ENCODE measurements at regions not wholly inside any gene's neighbourhood (a gene's known extent, or its start where the extent isn't known, plus 50 kb on each side); places are given as distances from the start of the nearest gene placed in this dataset.

DNA sequence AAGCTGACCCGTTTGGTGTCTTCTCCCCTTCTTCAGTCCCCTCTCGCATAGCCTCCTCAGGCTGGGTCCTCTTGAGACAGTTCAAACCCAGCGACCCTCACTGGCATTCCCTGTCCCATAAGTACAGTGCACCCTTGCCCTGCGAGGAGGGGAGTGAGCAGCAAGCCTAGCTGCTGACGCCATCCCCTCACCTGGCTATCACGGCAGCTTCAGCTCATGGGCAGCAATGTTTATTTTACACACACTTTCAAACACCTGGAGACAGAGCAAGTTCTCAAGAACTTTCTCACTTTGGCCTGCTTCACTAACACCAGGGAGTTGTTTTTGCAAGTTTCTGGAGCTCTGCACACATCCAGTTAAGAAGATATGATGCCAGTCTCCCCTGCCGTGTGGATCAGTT lies 189.6 kb upstream of the E2F8 start (continued):
- TF ChIP-seq, protein P1, sequence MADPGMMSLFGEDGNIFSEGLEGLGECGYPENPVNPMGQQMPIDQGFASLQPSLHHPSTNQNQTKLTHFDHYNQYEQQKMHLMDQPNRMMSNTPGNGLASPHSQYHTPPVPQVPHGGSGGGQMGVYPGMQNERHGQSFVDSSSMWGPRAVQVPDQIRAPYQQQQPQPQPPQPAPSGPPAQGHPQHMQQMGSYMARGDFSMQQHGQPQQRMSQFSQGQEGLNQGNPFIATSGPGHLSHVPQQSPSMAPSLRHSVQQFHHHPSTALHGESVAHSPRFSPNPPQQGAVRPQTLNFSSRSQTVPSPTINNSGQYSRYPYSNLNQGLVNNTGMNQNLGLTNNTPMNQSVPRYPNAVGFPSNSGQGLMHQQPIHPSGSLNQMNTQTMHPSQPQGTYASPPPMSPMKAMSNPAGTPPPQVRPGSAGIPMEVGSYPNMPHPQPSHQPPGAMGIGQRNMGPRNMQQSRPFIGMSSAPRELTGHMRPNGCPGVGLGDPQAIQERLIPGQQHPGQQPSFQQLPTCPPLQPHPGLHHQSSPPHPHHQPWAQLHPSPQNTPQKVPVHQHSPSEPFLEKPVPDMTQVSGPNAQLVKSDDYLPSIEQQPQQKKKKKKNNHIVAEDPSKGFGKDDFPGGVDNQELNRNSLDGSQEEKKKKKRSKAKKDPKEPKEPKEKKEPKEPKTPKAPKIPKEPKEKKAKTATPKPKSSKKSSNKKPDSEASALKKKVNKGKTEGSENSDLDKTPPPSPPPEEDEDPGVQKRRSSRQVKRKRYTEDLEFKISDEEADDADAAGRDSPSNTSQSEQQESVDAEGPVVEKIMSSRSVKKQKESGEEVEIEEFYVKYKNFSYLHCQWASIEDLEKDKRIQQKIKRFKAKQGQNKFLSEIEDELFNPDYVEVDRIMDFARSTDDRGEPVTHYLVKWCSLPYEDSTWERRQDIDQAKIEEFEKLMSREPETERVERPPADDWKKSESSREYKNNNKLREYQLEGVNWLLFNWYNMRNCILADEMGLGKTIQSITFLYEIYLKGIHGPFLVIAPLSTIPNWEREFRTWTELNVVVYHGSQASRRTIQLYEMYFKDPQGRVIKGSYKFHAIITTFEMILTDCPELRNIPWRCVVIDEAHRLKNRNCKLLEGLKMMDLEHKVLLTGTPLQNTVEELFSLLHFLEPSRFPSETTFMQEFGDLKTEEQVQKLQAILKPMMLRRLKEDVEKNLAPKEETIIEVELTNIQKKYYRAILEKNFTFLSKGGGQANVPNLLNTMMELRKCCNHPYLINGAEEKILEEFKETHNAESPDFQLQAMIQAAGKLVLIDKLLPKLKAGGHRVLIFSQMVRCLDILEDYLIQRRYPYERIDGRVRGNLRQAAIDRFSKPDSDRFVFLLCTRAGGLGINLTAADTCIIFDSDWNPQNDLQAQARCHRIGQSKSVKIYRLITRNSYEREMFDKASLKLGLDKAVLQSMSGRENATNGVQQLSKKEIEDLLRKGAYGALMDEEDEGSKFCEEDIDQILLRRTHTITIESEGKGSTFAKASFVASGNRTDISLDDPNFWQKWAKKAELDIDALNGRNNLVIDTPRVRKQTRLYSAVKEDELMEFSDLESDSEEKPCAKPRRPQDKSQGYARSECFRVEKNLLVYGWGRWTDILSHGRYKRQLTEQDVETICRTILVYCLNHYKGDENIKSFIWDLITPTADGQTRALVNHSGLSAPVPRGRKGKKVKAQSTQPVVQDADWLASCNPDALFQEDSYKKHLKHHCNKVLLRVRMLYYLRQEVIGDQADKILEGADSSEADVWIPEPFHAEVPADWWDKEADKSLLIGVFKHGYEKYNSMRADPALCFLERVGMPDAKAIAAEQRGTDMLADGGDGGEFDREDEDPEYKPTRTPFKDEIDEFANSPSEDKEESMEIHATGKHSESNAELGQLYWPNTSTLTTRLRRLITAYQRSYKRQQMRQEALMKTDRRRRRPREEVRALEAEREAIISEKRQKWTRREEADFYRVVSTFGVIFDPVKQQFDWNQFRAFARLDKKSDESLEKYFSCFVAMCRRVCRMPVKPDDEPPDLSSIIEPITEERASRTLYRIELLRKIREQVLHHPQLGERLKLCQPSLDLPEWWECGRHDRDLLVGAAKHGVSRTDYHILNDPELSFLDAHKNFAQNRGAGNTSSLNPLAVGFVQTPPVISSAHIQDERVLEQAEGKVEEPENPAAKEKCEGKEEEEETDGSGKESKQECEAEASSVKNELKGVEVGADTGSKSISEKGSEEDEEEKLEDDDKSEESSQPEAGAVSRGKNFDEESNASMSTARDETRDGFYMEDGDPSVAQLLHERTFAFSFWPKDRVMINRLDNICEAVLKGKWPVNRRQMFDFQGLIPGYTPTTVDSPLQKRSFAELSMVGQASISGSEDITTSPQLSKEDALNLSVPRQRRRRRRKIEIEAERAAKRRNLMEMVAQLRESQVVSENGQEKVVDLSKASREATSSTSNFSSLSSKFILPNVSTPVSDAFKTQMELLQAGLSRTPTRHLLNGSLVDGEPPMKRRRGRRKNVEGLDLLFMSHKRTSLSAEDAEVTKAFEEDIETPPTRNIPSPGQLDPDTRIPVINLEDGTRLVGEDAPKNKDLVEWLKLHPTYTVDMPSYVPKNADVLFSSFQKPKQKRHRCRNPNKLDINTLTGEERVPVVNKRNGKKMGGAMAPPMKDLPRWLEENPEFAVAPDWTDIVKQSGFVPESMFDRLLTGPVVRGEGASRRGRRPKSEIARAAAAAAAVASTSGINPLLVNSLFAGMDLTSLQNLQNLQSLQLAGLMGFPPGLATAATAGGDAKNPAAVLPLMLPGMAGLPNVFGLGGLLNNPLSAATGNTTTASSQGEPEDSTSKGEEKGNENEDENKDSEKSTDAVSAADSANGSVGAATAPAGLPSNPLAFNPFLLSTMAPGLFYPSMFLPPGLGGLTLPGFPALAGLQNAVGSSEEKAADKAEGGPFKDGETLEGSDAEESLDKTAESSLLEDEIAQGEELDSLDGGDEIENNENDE (IDR thresholded peaks at IDR 0.05; ENCODE audit: insufficient replicate concordance, low read length): no peak
- TF ChIP-seq RNF2 (IDR thresholded peaks at IDR 0.05; ENCODE audit: borderline replicate concordance, low read depth, low read length, missing control alignments, poor library complexity, severe bottlenecking) (no peak), GTF2F1 (IDR thresholded peaks at IDR 0.05; ENCODE audit: borderline replicate concordance, low read depth, low read length) (no peak), JUN (IDR thresholded peaks at IDR 0.05; ENCODE audit: low read depth, low read length) (no peak), SIX5 (IDR thresholded peaks at IDR 0.05; ENCODE audit: low read depth, low read length) (no peak), KDM1A (IDR thresholded peaks at IDR 0.05; ENCODE audit: borderline replicate concordance, low read length) (no peak), GABPA (IDR thresholded peaks at IDR 0.05; ENCODE audit: borderline replicate concordance, insufficient read depth, low read length) (no peak)
- TF ChIP-seq, protein P2, sequence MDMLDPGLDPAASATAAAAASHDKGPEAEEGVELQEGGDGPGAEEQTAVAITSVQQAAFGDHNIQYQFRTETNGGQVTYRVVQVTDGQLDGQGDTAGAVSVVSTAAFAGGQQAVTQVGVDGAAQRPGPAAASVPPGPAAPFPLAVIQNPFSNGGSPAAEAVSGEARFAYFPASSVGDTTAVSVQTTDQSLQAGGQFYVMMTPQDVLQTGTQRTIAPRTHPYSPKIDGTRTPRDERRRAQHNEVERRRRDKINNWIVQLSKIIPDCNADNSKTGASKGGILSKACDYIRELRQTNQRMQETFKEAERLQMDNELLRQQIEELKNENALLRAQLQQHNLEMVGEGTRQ (IDR thresholded peaks at IDR 0.05; ENCODE audit: low read length): no peak
- TF ChIP-seq, protein P3, sequence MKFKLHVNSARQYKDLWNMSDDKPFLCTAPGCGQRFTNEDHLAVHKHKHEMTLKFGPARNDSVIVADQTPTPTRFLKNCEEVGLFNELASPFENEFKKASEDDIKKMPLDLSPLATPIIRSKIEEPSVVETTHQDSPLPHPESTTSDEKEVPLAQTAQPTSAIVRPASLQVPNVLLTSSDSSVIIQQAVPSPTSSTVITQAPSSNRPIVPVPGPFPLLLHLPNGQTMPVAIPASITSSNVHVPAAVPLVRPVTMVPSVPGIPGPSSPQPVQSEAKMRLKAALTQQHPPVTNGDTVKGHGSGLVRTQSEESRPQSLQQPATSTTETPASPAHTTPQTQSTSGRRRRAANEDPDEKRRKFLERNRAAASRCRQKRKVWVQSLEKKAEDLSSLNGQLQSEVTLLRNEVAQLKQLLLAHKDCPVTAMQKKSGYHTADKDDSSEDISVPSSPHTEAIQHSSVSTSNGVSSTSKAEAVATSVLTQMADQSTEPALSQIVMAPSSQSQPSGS (IDR thresholded peaks at IDR 0.05; ENCODE audit: low read length): no peak
